ENCODE measurements at regions not wholly inside any gene's neighbourhood (a gene's known extent, or its start where the extent isn't known, plus 50 kb on each side); places are given as distances from the start of the nearest gene placed in this dataset.

- no peaks in the 10 kb centered on the region for H3K36me3 ChIP-seq (replicated peaks; ENCODE audit: insufficient read depth, low read depth)
- no peaks in the 10 kb centered on the region for H3K9me2 ChIP-seq (replicated peaks; ENCODE audit: insufficient read depth)
- H3K4me1 ChIP-seq (ENCODE audit: insufficient read depth): no peaks in the 10 kb centered on the region
- H3K79me2 ChIP-seq: no peaks in the 10 kb centered on the region
- no peak overlapping the region for H3K4me3 ChIP-seq
- no peak overlapping the region for H2AFZ ChIP-seq
- no peaks in the 10 kb centered on the region for H3K9me3 ChIP-seq (ENCODE audit: low read depth)
- no peak overlapping the region for H3K27ac ChIP-seq
- H4K20me1 ChIP-seq (ENCODE audit: insufficient read depth, poor library complexity, severe bottlenecking): no peaks in the 10 kb centered on the region
- peak; percentile 63 for DNase-seq (ENCODE audit: low spot score)
- peaks cover 4% of the 10 kb centered on the region for H3K27me3 ChIP-seq
- TF ChIP-seq EZH2 (IDR thresholded peaks at IDR 0.05; ENCODE audit: borderline replicate concordance) (no peak), EZH2phosphoT487 (IDR thresholded peaks at IDR 0.05; ENCODE audit: low read depth, severe bottlenecking, unreplicated experiment) (no peak), CTCF (IDR thresholded peaks at IDR 0.05; ENCODE audit: poor library complexity) (peak; percentile 71)
- 60% methylated on average over 14 of the region's 14 CpGs for WGBS (ENCODE audit: low lambda C conversion rate, missing lambda C conversion rate)
- H3K4me2 ChIP-seq: no peak overlapping the region
Measured at GRCh38 chr11:59283825-59284772, 71.4 kb upstream of the MPEG1 start.

- DNase-seq (ENCODE audit: low spot score): no peak
- H3K4me2 ChIP-seq: no peak overlapping the region
- H2AFZ ChIP-seq: no peak overlapping the region
- TF ChIP-seq CTCF (IDR thresholded peaks at IDR 0.05; ENCODE audit: poor library complexity): no peak
- no peak for TF ChIP-seq EZH2 (IDR thresholded peaks at IDR 0.05; ENCODE audit: borderline replicate concordance)
- no peak for TF ChIP-seq EZH2phosphoT487 (IDR thresholded peaks at IDR 0.05; ENCODE audit: low read depth, severe bottlenecking, unreplicated experiment)
- no peak overlapping the region for H3K4me3 ChIP-seq
- H3K27me3 ChIP-seq: peaks cover 4% of the 10 kb centered on the region
- H3K36me3 ChIP-seq (replicated peaks; ENCODE audit: insufficient read depth, low read depth): no peaks in the 10 kb centered on the region
- WGBS (ENCODE audit: low lambda C conversion rate, missing lambda C conversion rate): 78% methylated on average over 4 of the region's 4 CpGs
- H3K9me2 ChIP-seq (replicated peaks; ENCODE audit: insufficient read depth): no peaks in the 10 kb centered on the region
- no peaks in the 10 kb centered on the region for H3K79me2 ChIP-seq
- no peaks in the 10 kb centered on the region for H4K20me1 ChIP-seq (ENCODE audit: insufficient read depth, poor library complexity, severe bottlenecking)
- H3K9me3 ChIP-seq (ENCODE audit: low read depth): no peaks in the 10 kb centered on the region
- H3K4me1 ChIP-seq (ENCODE audit: insufficient read depth): no peaks in the 10 kb centered on the region
- H3K27ac ChIP-seq: no peak overlapping the region
Measured at GRCh38 chr11:59283311-59283710, 70.6 kb upstream of the MPEG1 start.

GRCh38 chr11:59281177-59281576 lies 68.5 kb upstream of the MPEG1 start:
- Histone ChIP-seq H3K9me3 (ENCODE audit: low read depth) (no peaks in the 10 kb centered on the region), H3K27me3 (no peaks in the 10 kb centered on the region), H4K20me1 (ENCODE audit: insufficient read depth, poor library complexity, severe bottlenecking) (no peaks in the 10 kb centered on the region), H3K9me2 (replicated peaks; ENCODE audit: insufficient read depth) (no peaks in the 10 kb centered on the region), H3K27ac (no peak overlapping the region), H3K4me3 (no peak overlapping the region), H3K79me2 (no peaks in the 10 kb centered on the region), H3K4me1 (ENCODE audit: insufficient read depth) (no peaks in the 10 kb centered on the region), H3K4me2 (no peak overlapping the region), H2AFZ (no peak overlapping the region), H3K36me3 (replicated peaks; ENCODE audit: insufficient read depth, low read depth) (no peaks in the 10 kb centered on the region)
- DNase-seq (ENCODE audit: low spot score): no peak
- 65% methylated on average over 2 of the region's 2 CpGs for WGBS (ENCODE audit: low lambda C conversion rate, missing lambda C conversion rate)
- no peak for TF ChIP-seq EZH2 (IDR thresholded peaks at IDR 0.05; ENCODE audit: borderline replicate concordance)
- TF ChIP-seq EZH2phosphoT487 (IDR thresholded peaks at IDR 0.05; ENCODE audit: low read depth, severe bottlenecking, unreplicated experiment): no peak
- no peak for TF ChIP-seq CTCF (IDR thresholded peaks at IDR 0.05; ENCODE audit: poor library complexity)
